Tibial artery (tissue), 4 donors: ENCODE measurements at regions not wholly inside any gene's neighbourhood (a gene's known extent, or its start where the extent isn't known, plus 50 kb on each side); places are given as distances from the start of the nearest gene placed in this dataset.

Experiments used
- DNase-seq, 2 donors: peaks; one replicate each; pipeline ENCODE4 v3.0.0-alpha.2; 2019
- H3K27ac ChIP-seq, 2 donors: fragments of 200-600 bp; sonication (generic) in 1 of 2; 1 replicate in 1 of 2; 2 replicates in 1 of 2; pipeline ENCODE4 v1.5.1; 2018 to 2019; ENCODE audit warnings: mild to moderate bottlenecking in 1 of 2
- H3K27me3 ChIP-seq, 2 donors: fragments of 200-600 bp; sonication (generic) in 1 of 2; one replicate each; pipeline versions ENCODE4 v1.5.1 to v1.6.0; 2016 to 2019
- H3K36me3 ChIP-seq, 3 donors: fragments of 200-600 bp; sonication (generic) in 2 of 3; one replicate each; pipeline ENCODE4 v1.5.1; 2016 to 2019; ENCODE audit warnings: mild to moderate bottlenecking in 2 of 3
- H3K4me1 ChIP-seq, 4 donors: fragments of 200-600 bp; sonication (generic) in 2 of 4; 1 replicate in 3 of 4; 2 replicates in 1 of 4; pipeline ENCODE4 v1.5.1; 2016 to 2019
- H3K4me3 ChIP-seq, 2 donors: fragments of 200-600 bp; sonication (generic) in 1 of 2; 1 replicate in 1 of 2; 2 replicates in 1 of 2; pipeline ENCODE4 v1.5.1; 2018 to 2019; ENCODE audit warnings: mild to moderate bottlenecking in 2 of 2
- H3K9me3 ChIP-seq, 3 donors: fragments of 200-600 bp; sonication (generic) in 1 of 3; one replicate each; pipeline ENCODE4 v1.5.1; 2016 to 2019
- intact Hi-C: fragments of 100-400 bp; cut with DNase I; formaldehyde crosslinking; loops from one replicate; pipeline ENCODE4 v1.15.0; 2023; ENCODE audit warnings: low total_unique reads
- TF ChIP-seq, protein P1 (sequence below), 2 experiments: fragments of 200-600 bp in 1 of 2; fragments of 450-650 bp in 1 of 2; IDR thresholded peaks; one replicate each; pipeline ENCODE4 v1.5.1; 2017 to 2019; ENCODE audit warnings: antibody characterized with exemption in 2 of 2, mild to moderate bottlenecking in 1 of 2, moderate library complexity in 1 of 2

GRCh38 chr14:53790731-53791500 is 165.7 kb downstream of the BMP4 start:
- H3K9me3 ChIP-seq, result no peaks in the 10 kb centered on the region
- intact Hi-C loops, result no loop called here
- H3K27ac ChIP-seq, result no peak overlapping the region
- no peaks in the 10 kb centered on the region for H3K36me3 ChIP-seq
- no peak for DNase-seq
- no peaks in the 10 kb centered on the region for H3K4me1 ChIP-seq
- no peaks in the 10 kb centered on the region for H3K27me3 ChIP-seq
- H3K4me3 ChIP-seq, result no peak overlapping the region
- TF ChIP-seq, protein P1, sequence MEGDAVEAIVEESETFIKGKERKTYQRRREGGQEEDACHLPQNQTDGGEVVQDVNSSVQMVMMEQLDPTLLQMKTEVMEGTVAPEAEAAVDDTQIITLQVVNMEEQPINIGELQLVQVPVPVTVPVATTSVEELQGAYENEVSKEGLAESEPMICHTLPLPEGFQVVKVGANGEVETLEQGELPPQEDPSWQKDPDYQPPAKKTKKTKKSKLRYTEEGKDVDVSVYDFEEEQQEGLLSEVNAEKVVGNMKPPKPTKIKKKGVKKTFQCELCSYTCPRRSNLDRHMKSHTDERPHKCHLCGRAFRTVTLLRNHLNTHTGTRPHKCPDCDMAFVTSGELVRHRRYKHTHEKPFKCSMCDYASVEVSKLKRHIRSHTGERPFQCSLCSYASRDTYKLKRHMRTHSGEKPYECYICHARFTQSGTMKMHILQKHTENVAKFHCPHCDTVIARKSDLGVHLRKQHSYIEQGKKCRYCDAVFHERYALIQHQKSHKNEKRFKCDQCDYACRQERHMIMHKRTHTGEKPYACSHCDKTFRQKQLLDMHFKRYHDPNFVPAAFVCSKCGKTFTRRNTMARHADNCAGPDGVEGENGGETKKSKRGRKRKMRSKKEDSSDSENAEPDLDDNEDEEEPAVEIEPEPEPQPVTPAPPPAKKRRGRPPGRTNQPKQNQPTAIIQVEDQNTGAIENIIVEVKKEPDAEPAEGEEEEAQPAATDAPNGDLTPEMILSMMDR (IDR thresholded peaks at IDR 0.05), result no peak

GRCh38 chr14:53788566-53788965 is 168.1 kb downstream of the BMP4 start:
- no peaks in the 10 kb centered on the region for H3K27me3 ChIP-seq
- TF ChIP-seq, protein P1 (IDR thresholded peaks at IDR 0.05), result no peak
- no peak overlapping the region for H3K27ac ChIP-seq
- no peaks in the 10 kb centered on the region for H3K36me3 ChIP-seq
- H3K4me1 ChIP-seq, result no peaks in the 10 kb centered on the region
- intact Hi-C loops, result no loop called here
- no peaks in the 10 kb centered on the region for H3K9me3 ChIP-seq
- H3K4me3 ChIP-seq, result no peak overlapping the region
- DNase-seq, result no peak

GRCh38 chr14:53786045-53786444 is 170.6 kb downstream of the BMP4 start:
- TF ChIP-seq, protein P1 (IDR thresholded peaks at IDR 0.05), result no peak
- H3K27me3 ChIP-seq, result no peaks in the 10 kb centered on the region
- DNase-seq, result no peak
- no peaks in the 10 kb centered on the region for H3K36me3 ChIP-seq
- H3K4me3 ChIP-seq, result no peak overlapping the region
- no peaks in the 10 kb centered on the region for H3K9me3 ChIP-seq
- intact Hi-C loops, result no loop called here
- no peaks in the 10 kb centered on the region for H3K4me1 ChIP-seq
- H3K27ac ChIP-seq, result no peak overlapping the region

DNA sequence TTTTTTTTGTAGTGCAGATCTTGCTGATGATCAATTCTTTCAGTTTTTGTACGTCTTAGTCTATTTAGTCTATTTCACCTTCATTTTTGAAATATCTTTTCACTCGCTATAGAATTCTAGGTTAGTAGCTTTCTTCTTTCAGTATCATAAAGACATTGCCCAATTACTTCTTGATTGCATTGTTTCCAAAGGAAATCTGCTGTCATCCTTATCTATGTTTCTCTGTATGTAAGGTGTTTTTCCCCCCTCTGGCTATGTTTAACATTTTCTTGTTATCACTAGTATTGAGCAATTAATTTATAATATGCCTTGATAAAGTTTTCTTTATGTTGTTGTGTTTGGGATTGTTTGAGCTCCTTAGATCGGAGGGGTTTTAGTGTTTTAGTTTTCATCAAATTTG is 171.9 kb downstream of the BMP4 start:
- H3K27me3 ChIP-seq, result no peaks in the 10 kb centered on the region
- no peaks in the 10 kb centered on the region for H3K9me3 ChIP-seq
- intact Hi-C loops, result no loop called here
- DNase-seq, result no peak
- no peak overlapping the region for H3K27ac ChIP-seq
- H3K4me3 ChIP-seq, result no peak overlapping the region
- H3K36me3 ChIP-seq, result no peaks in the 10 kb centered on the region
- no peaks in the 10 kb centered on the region for H3K4me1 ChIP-seq
- TF ChIP-seq, protein P1 (IDR thresholded peaks at IDR 0.05), result no peak

- no peaks in the 10 kb centered on the region for H3K4me1 ChIP-seq
- H3K4me3 ChIP-seq, result no peak overlapping the region
- no peak overlapping the region for H3K27ac ChIP-seq
- no peaks in the 10 kb centered on the region for H3K27me3 ChIP-seq
- H3K36me3 ChIP-seq, result no peaks in the 10 kb centered on the region
- no peak for DNase-seq
- H3K9me3 ChIP-seq, result no peaks in the 10 kb centered on the region
- intact Hi-C loops, result no loop called here
- TF ChIP-seq, protein P1 (IDR thresholded peaks at IDR 0.05), result no peak
Measured at GRCh38 chr14:53783256-53783655, 173.4 kb downstream of the BMP4 start.
